ENCODE measurements at regions not wholly inside any gene's neighbourhood (a gene's known extent, or its start where the extent isn't known, plus 50 kb on each side); places are given as distances from the start of the nearest gene placed in this dataset.

DNA sequence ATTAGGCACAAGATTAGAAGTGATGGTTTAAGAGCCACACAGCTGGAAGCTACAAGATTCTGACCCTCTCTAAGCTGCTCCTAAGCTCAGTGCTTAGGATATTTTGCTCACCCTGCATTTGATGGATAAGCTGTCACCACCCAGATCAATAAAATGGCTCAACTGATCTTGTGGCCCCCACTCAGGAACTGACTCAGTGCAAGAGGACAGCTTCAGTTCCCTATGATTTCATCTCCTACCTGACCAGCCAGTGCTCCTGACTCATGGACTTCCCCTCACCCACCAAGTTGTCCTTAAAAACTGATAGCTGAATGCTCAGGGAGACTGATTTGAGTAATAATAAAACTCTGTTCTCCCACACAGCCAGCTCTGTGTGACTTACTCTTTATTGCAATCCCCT, 833.8 kb downstream of the GRID1 start:
- H3K4me3 ChIP-seq (replicated peaks; ENCODE audit: low read depth, low read length), result no peak overlapping the region
- DNase-seq (ENCODE audit: low read depth), result no peak
- TF ChIP-seq, protein P1, sequence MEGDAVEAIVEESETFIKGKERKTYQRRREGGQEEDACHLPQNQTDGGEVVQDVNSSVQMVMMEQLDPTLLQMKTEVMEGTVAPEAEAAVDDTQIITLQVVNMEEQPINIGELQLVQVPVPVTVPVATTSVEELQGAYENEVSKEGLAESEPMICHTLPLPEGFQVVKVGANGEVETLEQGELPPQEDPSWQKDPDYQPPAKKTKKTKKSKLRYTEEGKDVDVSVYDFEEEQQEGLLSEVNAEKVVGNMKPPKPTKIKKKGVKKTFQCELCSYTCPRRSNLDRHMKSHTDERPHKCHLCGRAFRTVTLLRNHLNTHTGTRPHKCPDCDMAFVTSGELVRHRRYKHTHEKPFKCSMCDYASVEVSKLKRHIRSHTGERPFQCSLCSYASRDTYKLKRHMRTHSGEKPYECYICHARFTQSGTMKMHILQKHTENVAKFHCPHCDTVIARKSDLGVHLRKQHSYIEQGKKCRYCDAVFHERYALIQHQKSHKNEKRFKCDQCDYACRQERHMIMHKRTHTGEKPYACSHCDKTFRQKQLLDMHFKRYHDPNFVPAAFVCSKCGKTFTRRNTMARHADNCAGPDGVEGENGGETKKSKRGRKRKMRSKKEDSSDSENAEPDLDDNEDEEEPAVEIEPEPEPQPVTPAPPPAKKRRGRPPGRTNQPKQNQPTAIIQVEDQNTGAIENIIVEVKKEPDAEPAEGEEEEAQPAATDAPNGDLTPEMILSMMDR (IDR thresholded peaks at IDR 0.05; ENCODE audit: low read length, missing control alignments), result no peak

DNA sequence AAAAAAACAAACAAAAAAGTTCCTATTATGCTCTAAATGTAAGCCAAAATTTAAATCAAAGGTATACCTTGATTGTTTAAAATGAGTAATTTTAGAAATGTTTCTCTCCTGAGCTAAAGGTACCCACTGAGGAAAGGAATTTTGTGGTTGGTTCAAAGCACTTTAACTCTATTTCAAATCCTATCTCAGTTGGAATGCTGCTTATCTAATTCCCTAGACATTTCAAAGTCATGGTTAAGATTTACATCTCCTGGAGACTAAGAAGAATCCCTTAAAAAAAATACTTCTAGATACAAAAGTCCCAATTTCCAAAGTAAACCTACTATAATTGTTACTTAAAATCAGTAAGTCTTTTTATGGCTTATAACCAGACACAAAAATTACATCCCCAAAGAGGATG, 830.7 kb downstream of the GRID1 start:
- no peak for DNase-seq (ENCODE audit: low read depth)
- TF ChIP-seq, protein P1 (IDR thresholded peaks at IDR 0.05; ENCODE audit: low read length, missing control alignments), result no peak
- H3K4me3 ChIP-seq (replicated peaks; ENCODE audit: low read depth, low read length), result no peak overlapping the region

DNA sequence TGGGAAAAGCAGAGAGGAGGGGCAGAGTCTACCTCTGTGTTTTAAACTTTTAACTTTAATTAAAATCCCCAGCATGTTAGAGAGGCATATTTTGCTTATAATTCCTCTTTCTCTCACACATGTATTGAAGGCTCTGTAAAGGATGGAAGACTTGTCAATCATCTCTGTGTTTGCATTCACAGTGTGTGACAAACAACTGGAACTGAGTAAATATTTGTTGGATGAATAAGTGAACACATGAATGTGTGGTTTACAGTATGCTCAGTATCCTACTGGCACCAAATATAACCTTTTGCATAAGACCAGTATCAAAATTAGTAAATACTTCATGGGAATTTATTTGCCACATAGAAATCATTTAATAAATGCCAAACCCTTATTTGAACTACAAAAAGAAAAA, 829.0 kb downstream of the GRID1 start:
- TF ChIP-seq, protein P1 (IDR thresholded peaks at IDR 0.05; ENCODE audit: low read length, missing control alignments), result no peak
- no peak for DNase-seq (ENCODE audit: low read depth)
- no peak overlapping the region for H3K4me3 ChIP-seq (replicated peaks; ENCODE audit: low read depth, low read length)

DNA sequence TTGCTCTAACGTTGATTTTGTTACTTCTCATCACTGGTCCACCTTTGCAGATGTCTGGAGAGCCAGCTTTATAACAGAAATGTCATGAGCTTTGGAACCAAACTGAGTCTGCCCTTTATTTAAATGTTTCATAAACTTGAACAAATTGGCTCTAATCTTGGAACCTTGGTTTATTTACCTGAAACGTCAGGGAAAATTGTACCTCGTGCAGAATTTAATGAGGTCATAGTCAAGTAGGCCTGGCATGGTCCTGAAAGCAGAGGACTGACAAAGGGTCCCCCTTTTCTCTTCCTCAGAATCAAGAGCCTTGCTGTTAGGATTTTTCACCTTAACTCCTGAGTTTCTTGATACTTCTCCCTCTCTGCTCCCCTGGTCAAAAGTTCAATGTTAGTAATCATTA, 828.0 kb downstream of the GRID1 start:
- TF ChIP-seq, protein P1 (IDR thresholded peaks at IDR 0.05; ENCODE audit: low read length, missing control alignments), result no peak
- DNase-seq (ENCODE audit: low read depth), result no peak

DNA sequence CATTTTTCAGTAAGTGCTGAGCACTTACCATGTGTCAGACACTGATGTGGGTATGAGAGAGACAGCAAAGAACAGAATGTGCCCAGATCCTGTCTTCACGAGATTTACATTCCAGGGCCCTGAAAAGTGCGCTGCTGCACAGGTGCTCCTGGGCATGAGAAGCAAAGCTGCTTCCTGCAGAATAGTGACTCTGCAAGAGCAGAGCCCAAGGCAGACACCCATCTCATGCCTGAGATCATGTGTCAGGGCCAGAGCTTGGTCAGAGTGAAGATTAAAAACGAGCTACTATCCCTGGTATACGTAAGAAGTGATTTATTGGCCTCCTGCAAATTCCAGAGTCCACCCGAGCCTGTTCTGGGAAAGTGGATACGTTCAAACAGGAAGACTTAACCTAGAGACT, 824.4 kb downstream of the GRID1 start:
- TF ChIP-seq, protein P1 (IDR thresholded peaks at IDR 0.05; ENCODE audit: low read length, missing control alignments), result no peak
- no peak for DNase-seq (ENCODE audit: low read depth)
- no peak overlapping the region for H3K4me3 ChIP-seq (replicated peaks; ENCODE audit: low read depth, low read length)

More for the DNA sequence above, 828.0 kb downstream of the GRID1 start:
- no peak overlapping the region for H3K4me3 ChIP-seq (replicated peaks; ENCODE audit: low read depth, low read length)

DNA sequence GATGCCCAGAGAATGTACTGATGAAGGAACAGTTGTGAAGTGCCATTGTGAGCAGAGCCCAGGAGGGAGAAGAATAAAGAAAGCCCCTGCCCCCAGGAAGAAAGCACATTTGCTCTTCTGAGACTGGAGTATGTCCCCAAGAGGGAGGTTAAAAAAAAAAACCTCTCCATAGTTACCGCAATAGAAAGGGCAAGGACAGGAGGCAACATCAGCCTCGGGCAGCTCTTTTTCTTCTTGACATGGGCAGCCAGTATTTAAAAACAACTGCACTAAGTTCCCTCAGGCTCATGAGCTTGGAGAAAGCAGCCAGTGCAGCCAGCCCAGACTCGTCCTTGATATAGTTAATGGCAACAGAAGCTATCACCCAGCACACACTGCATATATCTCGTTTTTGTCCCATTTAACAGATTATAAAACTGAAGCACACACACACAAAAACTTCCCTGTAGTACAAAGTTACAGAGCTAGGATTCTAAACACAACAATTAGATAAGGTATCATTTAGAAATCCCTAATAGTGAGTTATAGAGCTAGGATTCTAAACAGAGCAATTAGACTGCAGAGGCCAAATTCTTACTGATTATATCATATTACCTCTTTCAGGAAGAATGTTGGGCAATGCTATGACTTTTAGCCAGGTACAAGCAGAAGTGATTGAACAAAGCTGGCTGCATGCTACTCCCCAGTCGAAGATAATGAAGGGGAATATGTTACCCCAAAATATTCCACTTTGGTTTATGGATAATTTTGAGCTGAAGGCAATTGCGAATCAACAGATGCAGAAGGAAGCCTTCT, 823.5 kb downstream of the GRID1 start:
- no peak overlapping the region for H3K4me3 ChIP-seq (replicated peaks; ENCODE audit: low read depth, low read length)
- TF ChIP-seq, protein P1 (IDR thresholded peaks at IDR 0.05; ENCODE audit: low read length, missing control alignments), result no peak
- no peak for DNase-seq (ENCODE audit: low read depth)

DNA sequence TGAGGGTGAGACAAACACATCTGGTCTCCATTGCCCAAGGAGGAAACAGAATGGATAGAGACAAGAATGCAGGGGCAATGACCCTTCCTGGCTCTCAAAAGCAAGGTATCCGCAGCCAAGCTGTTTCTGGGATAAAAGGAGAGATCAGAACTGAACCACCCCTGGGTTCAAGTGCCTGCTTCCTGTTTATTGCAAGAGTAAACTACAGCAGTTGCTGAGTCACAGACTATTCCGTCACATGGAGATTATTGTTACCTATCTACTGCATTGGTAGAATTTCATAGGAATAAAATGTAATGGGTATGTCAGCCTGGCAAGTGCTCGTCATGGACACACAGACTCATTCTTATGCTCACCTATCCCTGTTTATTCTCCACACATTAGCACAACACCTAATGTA, 821.6 kb downstream of the GRID1 start:
- DNase-seq (ENCODE audit: low read depth), result no peak
- no peak overlapping the region for H3K4me3 ChIP-seq (replicated peaks; ENCODE audit: low read depth, low read length)
- TF ChIP-seq, protein P1 (IDR thresholded peaks at IDR 0.05; ENCODE audit: low read length, missing control alignments), result no peak

Measured in fibroblast of pulmonary artery (primary cell).